Stimulated activated CD4-positive, alpha-beta T cell treated with anti-CD3 and anti-CD28 coated beads, Interleukin-1b, Interleukin-23, amount 100 ng/mL, for 24 hours (primary cell): ENCODE measurements at regions not wholly inside any gene's neighbourhood (a gene's known extent, or its start where the extent isn't known, plus 50 kb on each side); places are given as distances from the start of the nearest gene placed in this dataset.

Experiments used
- DNase-seq, 4 experiments: peaks; one replicate each; pipeline ENCODE4 v3.0.0-alpha.2; 2020; ENCODE audit warnings: low read depth in 4 of 4, low spot score in 1 of 4

- DNase-seq = no peak
Measured at GRCh38 chr10:33521062-33521461, 186.6 kb upstream of the NRP1 start.

- no peak for DNase-seq
Measured at GRCh38 chr10:33520223-33520622, 185.8 kb upstream of the NRP1 start.

- no peak for DNase-seq
Measured at GRCh38 chr10:33519130-33519860, 184.8 kb upstream of the NRP1 start.

- no peak for DNase-seq
Measured at GRCh38 chr10:33510206-33510605, 175.7 kb upstream of the NRP1 start.

DNA sequence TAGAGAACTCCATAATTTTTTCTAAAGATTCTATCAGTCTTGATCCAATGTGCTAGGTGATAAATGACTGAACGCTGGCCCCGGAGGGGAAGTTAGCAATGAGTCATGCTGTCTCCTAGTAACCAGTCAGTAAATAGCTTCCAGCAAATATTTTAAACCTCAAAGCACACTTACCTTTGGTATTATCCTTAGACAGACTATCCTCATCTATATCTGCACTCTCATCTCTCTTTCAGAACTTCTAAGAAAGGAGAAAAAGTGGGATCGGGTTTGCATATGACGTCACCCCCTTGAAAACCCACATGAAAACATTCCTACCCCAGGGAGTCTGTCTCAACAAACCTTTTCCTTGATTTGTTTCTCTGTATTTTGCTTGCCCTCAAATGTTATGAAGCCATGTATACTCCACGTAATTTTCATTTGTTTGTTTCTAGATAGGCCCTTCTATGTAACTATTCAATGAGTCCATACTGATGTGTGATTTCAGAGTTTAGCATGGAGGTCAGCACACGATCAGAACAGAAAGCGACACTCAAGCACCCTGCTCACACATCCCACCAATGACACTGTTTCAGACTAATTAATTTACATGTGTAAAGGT, 174.9 kb upstream of the NRP1 start:
- peak in 1 of 4 experiments; percentile 2 for DNase-seq

DNA sequence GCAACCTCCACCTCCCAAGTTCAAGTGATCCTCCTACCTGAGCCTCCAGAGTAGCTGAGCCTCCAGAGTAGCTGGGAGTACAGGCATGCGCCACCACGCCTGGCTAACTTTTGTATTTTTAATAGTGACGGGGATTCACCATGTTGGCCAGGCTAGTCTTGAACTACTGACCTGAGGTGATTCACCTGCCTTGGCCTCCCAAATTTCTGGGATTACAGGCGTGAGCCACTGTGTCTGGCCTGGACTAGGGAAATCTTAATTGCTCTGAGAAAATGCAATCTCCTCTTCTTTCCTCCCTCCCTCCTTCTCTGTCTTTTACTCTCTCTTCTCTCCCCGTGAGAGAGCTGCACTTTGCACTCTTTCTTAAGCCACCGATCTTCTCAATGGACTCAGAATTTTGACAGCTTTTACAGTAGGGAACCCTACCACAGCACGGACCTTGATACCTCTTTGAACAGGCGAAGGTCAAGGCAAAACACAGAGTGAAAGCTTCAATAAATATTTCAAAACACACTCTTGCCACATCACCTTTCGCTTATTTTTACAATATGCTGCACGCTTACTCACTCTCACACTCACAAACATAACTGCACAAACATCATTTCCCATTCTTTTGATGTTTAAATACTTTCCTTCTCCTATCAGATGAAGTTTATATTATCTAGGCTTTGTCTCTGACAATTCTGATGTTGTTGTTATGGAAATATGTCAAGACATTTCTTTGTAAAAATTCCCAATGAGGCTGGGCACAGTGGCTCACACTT, 173.4 kb upstream of the NRP1 start:
- DNase-seq = no peak

GRCh38 chr10:33506838-33507661, 172.6 kb upstream of the NRP1 start:
- DNase-seq = no peak

GRCh38 chr10:33506391-33506790, 171.9 kb upstream of the NRP1 start:
- DNase-seq = no peak

DNA sequence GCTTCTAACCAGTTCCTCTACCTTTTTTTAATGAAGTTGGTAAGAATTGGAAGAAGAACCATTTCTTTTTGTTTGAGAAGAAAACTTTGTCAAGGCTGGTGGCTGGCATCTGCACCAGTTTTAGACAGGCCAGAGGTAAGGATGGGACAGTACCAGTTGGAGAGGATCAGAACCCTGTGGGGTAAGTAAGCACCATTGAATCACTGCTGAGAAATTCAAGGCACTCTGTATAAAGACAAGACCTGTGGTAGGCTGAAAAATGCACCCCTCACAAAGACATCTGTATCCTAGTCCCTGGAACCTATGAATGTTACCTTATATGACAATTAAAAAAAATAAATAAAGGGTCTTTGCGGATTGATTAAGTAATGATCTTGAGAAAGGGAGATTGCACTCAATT, 166.7 kb upstream of the NRP1 start:
- DNase-seq = no peak

DNA sequence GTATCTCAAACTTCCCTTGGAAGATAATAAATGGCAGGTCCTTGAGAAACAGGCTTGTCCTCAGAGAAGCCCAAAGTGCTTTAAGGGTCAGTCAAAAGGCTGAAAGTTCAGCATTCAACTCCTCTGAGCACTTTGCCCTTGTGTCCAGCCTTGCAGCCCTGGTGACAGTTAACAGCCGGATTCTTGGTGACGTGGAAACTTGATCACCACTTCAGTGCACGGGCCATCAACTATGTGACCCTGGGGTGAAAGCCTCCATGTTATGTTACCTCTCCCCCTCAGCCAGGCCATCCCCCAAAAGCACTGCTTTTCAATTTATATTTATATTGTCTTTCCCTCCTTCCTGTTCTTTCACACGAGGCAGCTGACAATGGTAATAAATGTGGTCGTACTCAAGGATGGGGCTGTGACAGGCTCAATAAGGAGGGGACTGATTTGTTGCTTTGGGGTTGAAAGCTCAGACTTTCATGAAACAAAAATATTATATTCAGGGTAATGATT, 164.0 kb upstream of the NRP1 start:
- no peak for DNase-seq

- DNase-seq = no peak
Measured at GRCh38 chr10:33497338-33497737, 162.9 kb upstream of the NRP1 start.

DNA sequence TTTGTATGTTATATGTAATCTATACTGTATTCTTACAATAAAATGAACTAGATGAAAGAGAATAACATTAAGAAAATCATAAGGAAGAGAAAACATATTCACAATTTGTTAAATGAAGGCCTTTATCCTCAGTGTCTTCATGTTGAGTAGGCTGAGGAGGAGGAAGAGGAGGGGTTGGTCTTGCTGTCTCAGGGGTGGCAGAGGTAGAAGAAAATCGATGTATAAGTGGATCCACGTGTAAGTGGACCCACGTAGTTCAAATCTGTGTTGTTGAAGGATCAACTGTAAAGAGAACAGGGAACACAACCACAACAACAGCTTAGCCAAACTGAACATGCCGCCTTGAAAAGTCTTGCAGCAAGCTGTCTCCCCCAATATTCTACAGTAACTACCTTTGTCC, 161.6 kb upstream of the NRP1 start:
- no peak for DNase-seq

GRCh38 chr10:33494694-33495265, 160.3 kb upstream of the NRP1 start:
- DNase-seq = no peak

GRCh38 chr10:33493978-33494377, 159.5 kb upstream of the NRP1 start:
- no peak for DNase-seq

DNA sequence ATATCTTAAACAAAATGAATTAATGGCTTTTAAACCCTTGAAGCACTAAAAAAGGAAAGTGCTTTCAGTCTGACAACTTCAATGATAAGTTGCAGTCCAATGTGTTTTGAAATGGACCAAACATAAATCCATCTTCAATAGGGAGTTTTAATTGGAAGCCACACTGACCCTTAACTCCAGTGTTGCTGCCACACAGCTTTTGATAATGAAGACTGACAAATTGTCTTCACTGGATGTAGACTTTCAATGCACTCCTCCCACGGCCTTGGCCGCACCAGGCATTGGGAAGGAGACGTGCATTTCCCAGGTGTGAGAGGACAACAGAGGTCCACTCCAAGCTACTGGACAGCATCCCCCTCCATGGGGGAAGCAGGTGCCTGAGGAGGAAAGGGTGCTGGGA, 159.0 kb upstream of the NRP1 start:
- no peak for DNase-seq

DNA sequence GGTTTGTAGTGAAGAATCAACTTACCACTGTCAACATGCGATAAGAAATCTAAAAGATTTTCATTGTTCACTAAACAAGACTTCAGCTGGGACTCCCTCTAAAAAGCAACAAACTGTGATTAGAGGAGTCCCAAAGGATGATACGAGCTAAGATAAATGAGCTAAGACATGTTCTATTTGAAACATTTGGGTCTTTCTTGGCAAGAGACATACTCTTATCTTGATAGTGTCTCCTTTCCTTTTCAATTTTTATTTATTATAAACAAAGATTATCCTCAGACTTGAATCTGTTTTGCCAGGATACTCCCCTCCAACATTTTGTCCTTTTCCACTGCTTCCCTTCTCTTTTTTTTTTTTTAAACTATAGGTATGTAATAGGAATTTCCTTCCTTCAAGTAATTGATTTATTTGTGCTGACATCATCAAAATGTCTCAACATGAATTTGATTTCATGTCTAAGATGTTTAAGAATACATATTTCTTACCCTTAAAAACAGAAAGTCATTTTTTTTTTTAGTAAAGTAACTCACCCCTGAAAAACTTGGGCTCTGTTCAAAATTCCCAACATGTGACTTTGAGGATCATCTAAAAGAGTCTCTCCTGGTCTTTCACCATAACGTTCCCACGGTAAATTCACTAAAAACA, 158.4 kb upstream of the NRP1 start:
- no peak for DNase-seq

DNA sequence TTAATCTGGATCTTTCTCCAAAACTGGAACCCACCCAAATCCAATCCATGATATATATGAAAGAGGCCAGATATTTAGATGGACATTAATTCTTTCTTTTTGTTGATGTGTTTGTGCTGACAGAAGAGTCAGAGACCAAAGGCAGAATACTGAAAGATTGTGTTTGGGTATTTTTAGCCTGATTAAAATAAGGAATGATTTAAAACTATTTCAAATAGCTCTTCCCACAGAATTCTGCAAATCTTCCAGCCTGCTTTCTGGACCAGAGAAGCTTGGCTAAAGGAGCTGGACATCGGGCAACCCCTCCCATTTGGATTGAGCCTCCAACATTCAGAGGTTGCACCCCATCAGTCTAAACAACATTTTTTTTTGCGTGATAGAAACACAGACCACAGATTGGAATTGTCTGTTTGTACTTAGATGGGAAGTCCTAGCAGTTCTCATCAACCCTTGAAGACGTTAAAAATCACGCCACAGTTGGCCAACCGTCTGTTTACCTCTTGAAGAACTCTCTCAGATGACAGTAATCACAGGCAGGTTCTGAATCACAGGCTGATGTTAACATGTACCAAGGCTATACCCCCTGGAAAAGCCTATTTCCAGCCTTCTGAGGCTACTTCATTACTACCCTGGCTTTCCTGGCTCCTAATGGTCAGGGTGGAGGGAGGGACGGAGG, 155.2 kb upstream of the NRP1 start:
- no peak for DNase-seq

DNA sequence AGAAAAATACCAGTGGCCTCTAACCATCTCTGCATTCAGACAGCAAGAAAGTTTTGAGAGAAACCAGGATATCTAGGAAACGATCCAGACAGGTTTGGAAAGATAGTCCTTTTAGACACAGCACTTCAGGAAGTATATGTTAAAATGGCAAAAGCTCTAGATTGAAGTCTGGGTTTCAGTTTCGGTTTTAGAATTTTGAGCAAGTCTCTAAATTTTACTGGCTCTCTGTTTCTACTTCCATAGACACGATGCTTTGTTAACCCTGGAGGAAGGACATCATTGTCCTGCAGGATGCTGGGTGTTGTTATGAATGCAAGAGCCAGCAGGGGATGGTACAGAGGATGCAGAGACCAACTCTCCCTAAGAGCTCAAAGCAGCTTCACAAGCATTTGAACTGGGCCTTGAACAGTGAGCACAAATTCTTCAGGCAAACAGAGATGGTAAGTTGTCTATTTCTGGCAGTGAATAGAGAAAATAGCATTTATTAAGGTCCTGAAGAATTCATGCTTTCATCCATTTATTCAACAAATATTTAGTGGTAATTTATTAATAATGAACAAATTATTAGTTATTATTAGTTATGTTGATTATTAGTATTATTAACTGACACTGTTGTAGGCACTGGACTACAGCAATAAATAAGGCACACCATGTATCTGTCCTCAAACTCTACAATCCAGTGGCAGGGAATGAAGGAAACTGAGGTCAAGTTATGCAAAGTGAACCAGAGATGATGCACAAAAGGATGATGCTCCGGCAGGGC, 152.7 kb upstream of the NRP1 start:
- no peak for DNase-seq

- no peak for DNase-seq
Measured at GRCh38 chr10:33485276-33485675, 150.8 kb upstream of the NRP1 start.
